ENCODE measurements at regions not wholly inside any gene's neighbourhood (a gene's known extent, or its start where the extent isn't known, plus 50 kb on each side); places are given as distances from the start of the nearest gene placed in this dataset.

- DNase-seq (ENCODE audit: low read depth) = no peak
- TF ChIP-seq CTCF (conservative IDR thresholded peaks at IDR 0.05; ENCODE audit: low read depth, low read length) = no peak
- no peak overlapping the region for H3K4me3 ChIP-seq (ENCODE audit: low read depth, low read length)
Observed at GRCh38 chr6:165748390-165748789, 85.3 kb upstream of the PDE10A start.

GRCh38 chr6:165747963-165748362, 84.9 kb upstream of the PDE10A start:
- no peak for TF ChIP-seq CTCF (conservative IDR thresholded peaks at IDR 0.05; ENCODE audit: low read depth, low read length)
- no peak for DNase-seq (ENCODE audit: low read depth)
- H3K4me3 ChIP-seq (ENCODE audit: low read depth, low read length) = no peak overlapping the region

- DNase-seq (ENCODE audit: low read depth) = no peak
- no peak overlapping the region for H3K4me3 ChIP-seq (ENCODE audit: low read depth, low read length)
- no peak for TF ChIP-seq CTCF (conservative IDR thresholded peaks at IDR 0.05; ENCODE audit: low read depth, low read length)
Observed at GRCh38 chr6:165746331-165746730, 83.3 kb upstream of the PDE10A start.

GRCh38 chr6:165745492-165745891, 82.5 kb upstream of the PDE10A start:
- no peak overlapping the region for H3K4me3 ChIP-seq (ENCODE audit: low read depth, low read length)
- no peak for DNase-seq (ENCODE audit: low read depth)
- no peak for TF ChIP-seq CTCF (conservative IDR thresholded peaks at IDR 0.05; ENCODE audit: low read depth, low read length)

GRCh38 chr6:165744555-165745228, 81.7 kb upstream of the PDE10A start:
- DNase-seq (ENCODE audit: low read depth) = peak; percentile 62
- no peak for TF ChIP-seq CTCF (conservative IDR thresholded peaks at IDR 0.05; ENCODE audit: low read depth, low read length)
- no peak overlapping the region for H3K4me3 ChIP-seq (ENCODE audit: low read depth, low read length)

GRCh38 chr6:165743366-165743898, 80.4 kb upstream of the PDE10A start:
- H3K4me3 ChIP-seq (ENCODE audit: low read depth, low read length) = no peak overlapping the region
- DNase-seq (ENCODE audit: low read depth) = no peak
- TF ChIP-seq CTCF (conservative IDR thresholded peaks at IDR 0.05; ENCODE audit: low read depth, low read length) = no peak

- no peak for DNase-seq (ENCODE audit: low read depth)
- H3K4me3 ChIP-seq (ENCODE audit: low read depth, low read length) = no peak overlapping the region
- no peak for TF ChIP-seq CTCF (conservative IDR thresholded peaks at IDR 0.05; ENCODE audit: low read depth, low read length)
Observed at GRCh38 chr6:165742047-165742446, 79.0 kb upstream of the PDE10A start.
